ENCODE measurements at regions not wholly inside any gene's neighbourhood (a gene's known extent, or its start where the extent isn't known, plus 50 kb on each side); places are given as distances from the start of the nearest gene placed in this dataset.

DNA sequence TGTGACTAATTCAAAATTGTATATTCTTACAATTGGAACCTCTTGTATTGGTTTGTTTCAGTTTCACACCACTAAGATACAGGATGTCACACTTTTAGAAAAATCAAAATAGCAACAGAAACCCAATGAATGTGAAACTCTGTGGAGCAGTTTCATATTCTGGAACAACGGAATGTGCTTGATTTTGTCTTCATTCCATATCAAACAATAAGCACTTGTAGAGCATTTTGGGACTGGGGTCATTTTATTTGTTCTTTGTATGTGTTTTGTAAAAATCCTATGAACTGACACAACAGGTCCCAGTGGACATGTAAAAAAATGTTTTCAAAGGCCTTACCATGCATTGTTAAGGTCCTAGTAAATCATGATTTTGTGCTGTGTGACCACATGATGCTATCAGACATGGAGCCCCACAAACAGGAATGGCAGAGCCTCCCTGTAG, 123.1 kb downstream of the DKK1 start (continued):
- no peak for TF ChIP-seq RAD21 (conservative IDR thresholded peaks at IDR 0.05)
- no peak for TF ChIP-seq SMC3 (conservative IDR thresholded peaks at IDR 0.05; ENCODE audit: poor library complexity)

- H3F3A ChIP-seq (ENCODE audit: insufficient read depth, low read length, poor library complexity, severe bottlenecking), result no peaks in the 10 kb centered on the region
- H3K27ac ChIP-seq (ENCODE audit: low read length), result no peak overlapping the region
- H3K4me3 ChIP-seq (ENCODE audit: low read length), result no peak overlapping the region
- H2AFZ ChIP-seq (ENCODE audit: low read depth, low read length), result no peak overlapping the region
- no peak for TF ChIP-seq SMC3 (conservative IDR thresholded peaks at IDR 0.05; ENCODE audit: poor library complexity)
- no peak for TF ChIP-seq MXI1 (conservative IDR thresholded peaks at IDR 0.05; ENCODE audit: poor library complexity, severe bottlenecking)
- TF ChIP-seq EP300 (conservative IDR thresholded peaks at IDR 0.05; ENCODE audit: poor library complexity, severe bottlenecking), result no peak
- TF ChIP-seq CTCF (IDR thresholded peaks at IDR 0.05; ENCODE audit: poor library complexity, severe bottlenecking), result no peak
- TF ChIP-seq REST (IDR thresholded peaks at IDR 0.05; ENCODE audit: borderline replicate concordance), result no peak
- no peak for TF ChIP-seq TAF1 (IDR thresholded peaks at IDR 0.05; ENCODE audit: low read depth)
- no peak for TF ChIP-seq RAD21 (conservative IDR thresholded peaks at IDR 0.05)
- no peak for TF ChIP-seq POLR2AphosphoS5 (IDR thresholded peaks at IDR 0.05)
- no peak for TF ChIP-seq EZH2 (IDR thresholded peaks at IDR 0.05; ENCODE audit: borderline replicate concordance, insufficient read depth, low read length, poor library complexity, severe bottlenecking)
- no peaks in the 10 kb centered on the region for H3K9me3 ChIP-seq (ENCODE audit: low read length)
- no peaks in the 10 kb centered on the region for H3K27me3 ChIP-seq (ENCODE audit: insufficient read depth, low read depth, low read length)
- no peaks in the 10 kb centered on the region for H4K20me1 ChIP-seq (ENCODE audit: insufficient read depth)
- no peak overlapping the region for H3K4me2 ChIP-seq (ENCODE audit: low read length)
- H3K9me2 ChIP-seq (ENCODE audit: insufficient read depth, low read length), result no peaks in the 10 kb centered on the region
- no peaks in the 10 kb centered on the region for H3K36me3 ChIP-seq (ENCODE audit: insufficient read depth, low read length)
- H3K9ac ChIP-seq (ENCODE audit: low read length), result no peak overlapping the region
- no peaks in the 10 kb centered on the region for H3K79me2 ChIP-seq (replicated peaks; ENCODE audit: insufficient read depth, low read length)
These were observed 124.0 kb downstream of the DKK1 start for GRCh38 chr10:52438119-52438518.

DNA sequence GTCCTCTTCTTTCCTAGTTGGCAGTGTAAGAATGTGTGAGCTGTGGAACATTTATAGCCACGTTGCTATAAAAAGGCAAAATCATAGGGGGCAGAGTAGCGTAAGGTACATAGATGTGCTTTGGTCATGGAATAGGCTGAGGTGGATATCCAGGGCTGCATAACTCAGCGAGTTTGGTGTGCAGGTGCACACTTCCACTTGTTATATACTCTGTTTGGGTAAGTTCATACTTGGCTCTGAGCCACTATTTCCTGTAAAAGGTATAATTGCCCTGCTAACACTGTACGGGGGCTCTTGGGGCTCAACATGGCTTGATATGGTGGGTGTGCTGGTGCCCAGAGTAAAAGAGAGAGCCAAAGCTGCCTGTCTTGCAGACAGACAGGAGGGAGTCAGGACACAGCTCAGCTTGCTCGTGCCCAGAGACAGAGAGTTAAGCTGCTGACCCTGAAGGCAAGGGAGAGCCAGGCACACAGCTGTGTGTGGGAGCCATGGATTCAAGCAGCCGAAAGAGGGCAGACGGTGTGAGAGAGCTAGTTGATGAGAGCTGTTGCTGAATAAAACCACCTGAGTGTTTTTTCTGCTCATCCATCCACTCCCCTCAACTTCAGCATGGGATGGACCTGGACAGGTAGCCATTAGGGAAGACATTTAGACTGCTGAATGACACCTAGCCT, 126.7 kb downstream of the DKK1 start:
- Histone ChIP-seq H3K9me3 (ENCODE audit: low read length) (no peaks in the 10 kb centered on the region), H3K4me3 (ENCODE audit: low read length) (no peak overlapping the region), H3K9ac (ENCODE audit: low read length) (no peak overlapping the region), H3K4me2 (ENCODE audit: low read length) (no peak overlapping the region), H3K27me3 (ENCODE audit: insufficient read depth, low read depth, low read length) (no peaks in the 10 kb centered on the region), H2AFZ (ENCODE audit: low read depth, low read length) (no peak overlapping the region), H3K9me2 (ENCODE audit: insufficient read depth, low read length) (no peaks in the 10 kb centered on the region), H3K36me3 (ENCODE audit: insufficient read depth, low read length) (no peaks in the 10 kb centered on the region), H3K27ac (ENCODE audit: low read length) (no peak overlapping the region), H3F3A (ENCODE audit: insufficient read depth, low read length, poor library complexity, severe bottlenecking) (no peaks in the 10 kb centered on the region), H4K20me1 (ENCODE audit: insufficient read depth) (no peaks in the 10 kb centered on the region), H3K79me2 (replicated peaks; ENCODE audit: insufficient read depth, low read length) (no peaks in the 10 kb centered on the region)
- TF ChIP-seq MXI1 (conservative IDR thresholded peaks at IDR 0.05; ENCODE audit: poor library complexity, severe bottlenecking) (no peak), POLR2AphosphoS5 (IDR thresholded peaks at IDR 0.05) (peak; percentile 24)

Measured in neural cell (in vitro differentiated cells).